Ascending aorta (tissue), 2 donors: ENCODE measurements at regions not wholly inside any gene's neighbourhood (a gene's known extent, or its start where the extent isn't known, plus 50 kb on each side); places are given as distances from the start of the nearest gene placed in this dataset.

Experiments used
- DNase-seq, 2 donors: peaks; one replicate each; pipeline ENCODE4 v3.0.0-alpha.2; 2019; ENCODE audit warnings: low spot score in 2 of 2
- H3K27ac ChIP-seq, 2 donors: fragments of 200-600 bp; sonication (generic); one replicate each; pipeline ENCODE4 v1.5.1; 2016 to 2017; ENCODE audit warnings: mild to moderate bottlenecking in 1 of 2
- H3K27me3 ChIP-seq: fragments of 200-600 bp; sonication (generic); one replicate; pipeline ENCODE4 v1.5.1; 2017
- H3K36me3 ChIP-seq, 2 donors: fragments of 200-600 bp; sonication (generic); one replicate each; pipeline ENCODE4 v1.5.1; 2016
- H3K4me1 ChIP-seq, 2 donors: fragments of 200-600 bp; sonication (generic); one replicate each; pipeline ENCODE4 v1.5.1; 2016 to 2017; ENCODE audit warnings: mild to moderate bottlenecking in 1 of 2
- H3K4me3 ChIP-seq, 2 donors: fragments of 200-600 bp; sonication (generic); one replicate each; pipeline ENCODE4 v1.5.1; 2016 to 2017; ENCODE audit warnings: mild to moderate bottlenecking in 1 of 2
- H3K9me3 ChIP-seq, 2 donors: fragments of 200-600 bp; sonication (generic); one replicate each; pipeline ENCODE4 v1.5.1; 2016
- intact Hi-C: fragments of 100-400 bp; cut with DNase I; formaldehyde crosslinking; loops from one replicate; pipeline ENCODE4 v1.15.1; 2023
- TF ChIP-seq, protein P1 (sequence below), 3 experiments: fragments of 200-600 bp in 2 of 3; fragments of 450-650 bp in 1 of 3; sonication (generic) in 2 of 3; IDR thresholded peaks; one replicate each; pipeline ENCODE4 v1.5.1; 2016 to 2019; ENCODE audit warnings: antibody characterized with exemption in 3 of 3, mild to moderate bottlenecking in 1 of 3, moderate library complexity in 1 of 3

DNA sequence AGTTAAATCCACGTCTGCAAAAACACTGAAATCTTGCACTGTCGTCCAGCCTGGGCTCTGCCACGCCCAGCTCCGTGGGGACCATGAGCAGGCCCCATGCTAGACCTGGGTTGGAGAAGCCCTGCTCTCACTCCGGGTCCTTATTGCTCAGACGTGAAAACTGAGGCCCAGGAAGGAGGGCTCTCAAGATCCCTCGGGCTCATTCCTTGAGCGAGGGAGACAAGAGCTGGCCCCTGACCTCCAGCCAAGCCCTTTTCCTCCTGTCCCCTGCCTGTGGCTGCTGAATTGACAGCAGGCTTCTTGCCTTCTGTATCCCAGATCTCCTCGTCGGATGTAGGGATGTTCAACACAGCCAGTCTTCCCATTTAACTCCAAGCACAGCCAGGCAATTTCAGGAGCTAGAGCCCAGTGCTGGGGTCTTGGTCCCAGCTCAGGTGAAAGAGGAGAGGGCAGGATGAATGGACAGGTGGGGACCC, 109.5 kb downstream of the CPZ start:
- Histone ChIP-seq H3K27ac (no peak overlapping the region), H3K36me3 (no peaks in the 10 kb centered on the region), H3K4me1 (no peaks in the 10 kb centered on the region), H3K4me3 (no peak overlapping the region), H3K27me3 (no peaks in the 10 kb centered on the region), H3K9me3 (no peaks in the 10 kb centered on the region)
- DNase-seq = no peak
- intact Hi-C loops = no loop called here
- TF ChIP-seq, protein P1, sequence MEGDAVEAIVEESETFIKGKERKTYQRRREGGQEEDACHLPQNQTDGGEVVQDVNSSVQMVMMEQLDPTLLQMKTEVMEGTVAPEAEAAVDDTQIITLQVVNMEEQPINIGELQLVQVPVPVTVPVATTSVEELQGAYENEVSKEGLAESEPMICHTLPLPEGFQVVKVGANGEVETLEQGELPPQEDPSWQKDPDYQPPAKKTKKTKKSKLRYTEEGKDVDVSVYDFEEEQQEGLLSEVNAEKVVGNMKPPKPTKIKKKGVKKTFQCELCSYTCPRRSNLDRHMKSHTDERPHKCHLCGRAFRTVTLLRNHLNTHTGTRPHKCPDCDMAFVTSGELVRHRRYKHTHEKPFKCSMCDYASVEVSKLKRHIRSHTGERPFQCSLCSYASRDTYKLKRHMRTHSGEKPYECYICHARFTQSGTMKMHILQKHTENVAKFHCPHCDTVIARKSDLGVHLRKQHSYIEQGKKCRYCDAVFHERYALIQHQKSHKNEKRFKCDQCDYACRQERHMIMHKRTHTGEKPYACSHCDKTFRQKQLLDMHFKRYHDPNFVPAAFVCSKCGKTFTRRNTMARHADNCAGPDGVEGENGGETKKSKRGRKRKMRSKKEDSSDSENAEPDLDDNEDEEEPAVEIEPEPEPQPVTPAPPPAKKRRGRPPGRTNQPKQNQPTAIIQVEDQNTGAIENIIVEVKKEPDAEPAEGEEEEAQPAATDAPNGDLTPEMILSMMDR (IDR thresholded peaks at IDR 0.05) = no peak

DNA sequence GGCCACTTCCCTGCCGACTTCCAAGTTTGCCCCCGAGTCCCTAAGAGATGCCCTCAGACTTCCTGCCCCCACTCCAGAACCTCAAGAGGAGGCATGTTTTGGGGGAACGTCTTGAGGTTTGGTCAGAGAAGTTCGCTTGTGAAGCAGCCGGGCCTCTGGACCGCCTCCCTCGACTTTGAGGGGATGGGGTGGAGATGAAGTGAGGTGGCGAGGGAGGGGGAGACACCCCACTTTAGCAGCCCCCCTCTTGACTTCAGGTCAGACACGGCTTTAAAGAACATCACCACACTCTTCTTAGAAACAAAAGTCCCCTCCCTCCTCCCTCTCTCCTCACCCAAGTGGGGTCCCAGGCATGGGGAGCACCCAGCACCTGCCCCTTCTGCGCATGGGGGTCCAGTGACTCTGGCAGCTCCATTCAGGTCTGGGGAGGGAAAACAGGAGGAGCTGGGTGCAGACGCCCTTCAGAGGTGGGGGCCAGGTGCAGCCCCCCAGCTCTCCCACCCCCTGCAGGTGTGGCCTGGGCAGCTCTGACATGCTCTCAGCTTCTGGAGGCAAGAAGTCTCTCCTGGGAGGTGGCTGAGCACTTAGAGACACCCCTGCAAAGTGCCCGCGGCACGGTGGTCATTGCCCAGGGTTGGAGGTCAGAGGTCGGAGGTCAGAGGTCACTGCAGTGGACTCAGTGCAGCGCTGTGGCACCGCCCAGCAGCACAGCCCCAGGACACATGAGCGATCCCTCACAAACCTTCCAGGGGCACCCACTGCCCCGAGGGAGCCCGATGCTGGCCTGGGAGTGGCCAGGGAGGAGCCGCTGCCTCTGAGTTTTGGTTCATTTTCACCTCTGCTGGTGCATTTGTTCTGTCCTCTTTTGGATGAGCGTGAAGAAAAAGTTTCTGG, 108.8 kb downstream of the CPZ start:
- Histone ChIP-seq H3K27ac (no peak overlapping the region), H3K4me1 (no peaks in the 10 kb centered on the region), H3K27me3 (no peaks in the 10 kb centered on the region), H3K36me3 (no peaks in the 10 kb centered on the region), H3K9me3 (no peaks in the 10 kb centered on the region), H3K4me3 (no peak overlapping the region)
- TF ChIP-seq, protein P1 (IDR thresholded peaks at IDR 0.05) = no peak
- intact Hi-C loops = no loop called here
- DNase-seq = no peak

DNA sequence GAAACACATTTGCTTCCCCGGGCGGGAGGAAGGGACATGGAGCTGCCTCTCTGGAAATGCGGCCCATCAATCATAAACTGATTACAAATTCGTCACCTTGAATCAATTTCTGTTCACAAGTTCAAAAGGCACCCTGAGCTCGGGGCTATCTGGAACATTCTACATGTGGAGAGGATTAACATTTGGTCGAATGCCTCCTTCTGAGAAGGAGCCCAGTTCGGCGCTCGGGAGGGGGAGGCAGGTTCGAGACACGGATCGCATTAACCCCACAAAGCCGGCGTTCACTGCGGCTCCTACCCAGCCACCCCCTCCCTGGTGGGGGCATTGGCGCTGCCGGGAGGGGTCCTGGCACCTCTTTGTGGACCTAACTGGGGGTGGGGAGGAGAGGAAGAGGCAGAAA, 108.0 kb downstream of the CPZ start:
- Histone ChIP-seq H3K27me3 (no peaks in the 10 kb centered on the region), H3K9me3 (no peaks in the 10 kb centered on the region), H3K4me3 (no peak overlapping the region), H3K36me3 (no peaks in the 10 kb centered on the region), H3K4me1 (no peaks in the 10 kb centered on the region), H3K27ac (no peak overlapping the region)
- DNase-seq = no peak
- intact Hi-C loops = no loop called here
- TF ChIP-seq, protein P1 (IDR thresholded peaks at IDR 0.05) = no peak

DNA sequence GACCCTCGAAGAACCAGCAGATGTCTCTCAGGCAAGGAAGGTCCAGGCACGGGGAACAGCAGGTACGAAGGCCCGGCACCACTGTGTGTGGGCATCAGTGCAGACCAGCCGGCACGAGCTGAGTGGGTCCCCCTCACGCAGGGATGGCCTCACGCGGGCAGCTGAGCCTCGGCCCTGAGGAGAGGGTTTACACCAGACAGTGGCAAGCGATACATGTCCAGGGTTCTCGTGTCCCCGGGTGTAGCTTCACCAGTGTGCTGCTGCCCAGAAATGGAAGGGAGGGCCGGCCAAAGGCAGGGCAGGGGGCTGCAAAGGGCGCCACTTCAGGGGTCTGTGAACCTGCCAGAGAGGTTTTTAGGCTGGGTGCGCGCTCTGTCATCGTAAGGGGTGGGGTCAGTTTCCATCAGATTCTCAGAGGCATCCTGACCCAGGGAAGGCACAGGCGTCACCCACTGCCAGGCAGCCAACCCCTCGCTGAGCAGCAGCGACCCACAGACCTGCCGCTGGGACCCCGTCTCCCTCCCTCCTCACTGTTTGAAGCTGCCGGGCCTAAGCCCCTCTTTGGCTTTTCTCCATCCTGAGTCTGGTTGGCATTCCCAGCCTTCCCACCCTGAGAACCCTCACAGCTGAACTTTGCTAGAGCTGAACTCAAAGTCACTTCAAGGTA, 107.0 kb downstream of the CPZ start:
- Histone ChIP-seq H3K27ac (no peak overlapping the region), H3K4me3 (no peak overlapping the region), H3K36me3 (no peaks in the 10 kb centered on the region), H3K27me3 (no peaks in the 10 kb centered on the region), H3K4me1 (no peaks in the 10 kb centered on the region), H3K9me3 (no peaks in the 10 kb centered on the region)
- no peak for DNase-seq
- TF ChIP-seq, protein P1 (IDR thresholded peaks at IDR 0.05) = no peak
- intact Hi-C loops = no loop called here

DNA sequence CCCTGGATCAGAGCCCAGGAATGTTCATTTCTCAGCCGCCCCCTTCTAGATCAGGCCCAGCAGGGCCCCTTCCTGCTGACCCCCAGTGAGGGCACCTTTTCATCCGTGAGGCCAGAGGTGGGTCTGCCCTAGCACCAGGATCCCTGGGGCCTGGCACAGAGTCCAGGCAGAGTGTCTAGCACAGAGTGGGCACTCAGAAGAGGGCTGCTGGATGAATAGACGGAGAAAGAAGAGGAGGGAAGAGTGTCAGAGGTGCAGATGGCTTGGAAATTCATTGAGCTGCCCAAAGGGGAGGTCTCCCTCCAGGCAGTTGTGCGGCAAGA, 106.5 kb downstream of the CPZ start:
- no peak overlapping the region for H3K4me3 ChIP-seq
- no peaks in the 10 kb centered on the region for H3K36me3 ChIP-seq
- H3K27ac ChIP-seq = no peak overlapping the region
- TF ChIP-seq, protein P1 (IDR thresholded peaks at IDR 0.05) = no peak
- intact Hi-C loops = no loop called here
- no peaks in the 10 kb centered on the region for H3K9me3 ChIP-seq
- H3K4me1 ChIP-seq = no peaks in the 10 kb centered on the region
- no peak for DNase-seq
- H3K27me3 ChIP-seq = no peaks in the 10 kb centered on the region
